OCI-LY1 (cell line): ENCODE measurements at regions not wholly inside any gene's neighbourhood (a gene's known extent, or its start where the extent isn't known, plus 50 kb on each side); places are given as distances from the start of the nearest gene placed in this dataset.

Experiments used
- EZH2 ChIP-seq: fragments of 200-600 bp; sonication (generic), shearing (Covaris generic); IDR thresholded peaks from 2 replicates; pipeline ENCODE4 v1.8.0; 2017; ENCODE audit warnings: borderline replicate concordance, mixed run types, mild to moderate bottlenecking, antibody characterized with exemption, low read length, moderate library complexity, mixed read lengths
- TF ChIP-seq, protein P1 (sequence below): fragments of 200-600 bp; sonication (generic), shearing (Covaris generic); IDR thresholded peaks from 2 replicates; pipeline ENCODE4 v1.5.1; 2017; ENCODE audit warnings: mild to moderate bottlenecking, antibody characterized with exemption, low read length, moderate library complexity, mixed read lengths

DNA sequence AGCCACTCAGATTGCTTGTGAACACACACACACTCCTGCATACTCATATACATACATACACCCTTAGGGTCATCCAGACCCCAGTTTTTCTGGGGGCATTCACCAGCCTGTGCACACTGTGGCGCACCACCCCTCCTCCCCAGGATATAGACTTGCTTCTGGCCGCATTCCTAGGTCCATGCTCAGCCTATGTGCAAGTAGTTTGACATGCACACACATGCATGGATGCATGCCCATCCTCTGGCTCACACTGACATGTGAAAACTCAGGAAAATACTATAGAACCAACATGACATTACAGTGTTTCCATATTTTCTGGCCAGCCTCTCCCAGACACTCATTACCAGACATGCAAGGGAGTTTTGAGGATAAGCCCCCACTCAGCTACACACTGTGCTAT lies 79.3 kb upstream of the POLG start:
- TF ChIP-seq, protein P1, sequence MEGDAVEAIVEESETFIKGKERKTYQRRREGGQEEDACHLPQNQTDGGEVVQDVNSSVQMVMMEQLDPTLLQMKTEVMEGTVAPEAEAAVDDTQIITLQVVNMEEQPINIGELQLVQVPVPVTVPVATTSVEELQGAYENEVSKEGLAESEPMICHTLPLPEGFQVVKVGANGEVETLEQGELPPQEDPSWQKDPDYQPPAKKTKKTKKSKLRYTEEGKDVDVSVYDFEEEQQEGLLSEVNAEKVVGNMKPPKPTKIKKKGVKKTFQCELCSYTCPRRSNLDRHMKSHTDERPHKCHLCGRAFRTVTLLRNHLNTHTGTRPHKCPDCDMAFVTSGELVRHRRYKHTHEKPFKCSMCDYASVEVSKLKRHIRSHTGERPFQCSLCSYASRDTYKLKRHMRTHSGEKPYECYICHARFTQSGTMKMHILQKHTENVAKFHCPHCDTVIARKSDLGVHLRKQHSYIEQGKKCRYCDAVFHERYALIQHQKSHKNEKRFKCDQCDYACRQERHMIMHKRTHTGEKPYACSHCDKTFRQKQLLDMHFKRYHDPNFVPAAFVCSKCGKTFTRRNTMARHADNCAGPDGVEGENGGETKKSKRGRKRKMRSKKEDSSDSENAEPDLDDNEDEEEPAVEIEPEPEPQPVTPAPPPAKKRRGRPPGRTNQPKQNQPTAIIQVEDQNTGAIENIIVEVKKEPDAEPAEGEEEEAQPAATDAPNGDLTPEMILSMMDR = no peak
- TF ChIP-seq EZH2 = no peak
